ENCODE measurements at regions not wholly inside any gene's neighbourhood (a gene's known extent, or its start where the extent isn't known, plus 50 kb on each side); places are given as distances from the start of the nearest gene placed in this dataset.

- H3K36me3 ChIP-seq = no peaks in the 10 kb centered on the region
- peaks cover 20% of the 10 kb centered on the region for H3K27me3 ChIP-seq
- H3K9me3 ChIP-seq = no peaks in the 10 kb centered on the region
- H3K4me3 ChIP-seq = no peak overlapping the region
- DNase-seq = no peak
Measured at GRCh38 chr19:30710721-30711120, 338.5 kb downstream of the ZNF536 start.

GRCh38 chr19:30708416-30709178 is 336.4 kb downstream of the ZNF536 start:
- no peaks in the 10 kb centered on the region for H3K36me3 ChIP-seq
- H3K27me3 ChIP-seq = peaks cover 18% of the 10 kb centered on the region
- DNase-seq = no peak
- H3K9me3 ChIP-seq = no peaks in the 10 kb centered on the region
- H3K4me3 ChIP-seq = no peak overlapping the region

- Histone ChIP-seq H3K36me3 (no peaks in the 10 kb centered on the region), H3K9me3 (no peaks in the 10 kb centered on the region), H3K27me3 (0 out of 2 replicates have a peak, but pooled peaks cover 2% of the 10 kb centered on the region), H3K4me3 (no peak overlapping the region)
- no peak for DNase-seq
Measured at GRCh38 chr19:30704771-30705330, 332.7 kb downstream of the ZNF536 start.

- Histone ChIP-seq H3K9me3 (no peaks in the 10 kb centered on the region), H3K36me3 (no peaks in the 10 kb centered on the region), H3K27me3 (0 out of 2 replicates have a peak, but pooled peaks cover 2% of the 10 kb centered on the region), H3K4me3 (no peak overlapping the region)
- no peak for DNase-seq
Measured at GRCh38 chr19:30703645-30704044, 331.5 kb downstream of the ZNF536 start.

GRCh38 chr19:30701178-30701577 is 329.0 kb downstream of the ZNF536 start:
- no peak for DNase-seq
- Histone ChIP-seq H3K27me3 (0 out of 2 replicates have a peak, but pooled peaks cover 2% of the 10 kb centered on the region), H3K9me3 (no peaks in the 10 kb centered on the region), H3K36me3 (no peaks in the 10 kb centered on the region), H3K4me3 (no peak overlapping the region)

GRCh38 chr19:30699871-30700280 is 327.7 kb downstream of the ZNF536 start:
- no peaks in the 10 kb centered on the region for H3K9me3 ChIP-seq
- 0 out of 2 replicates have a peak, but pooled peaks cover 2% of the 10 kb centered on the region for H3K27me3 ChIP-seq
- DNase-seq = no peak
- no peak overlapping the region for H3K4me3 ChIP-seq
- no peaks in the 10 kb centered on the region for H3K36me3 ChIP-seq

GRCh38 chr19:30696514-30696913 is 324.3 kb downstream of the ZNF536 start:
- DNase-seq = no peak
- Histone ChIP-seq H3K27me3 (0 out of 2 replicates have a peak, but pooled peaks cover 2% of the 10 kb centered on the region), H3K4me3 (no peak overlapping the region)

GRCh38 chr19:30695171-30695875 is 323.1 kb downstream of the ZNF536 start:
- DNase-seq = no peak
- Histone ChIP-seq H3K9me3 (no peaks in the 10 kb centered on the region), H3K36me3 (no peaks in the 10 kb centered on the region), H3K27me3 (no peaks in the 10 kb centered on the region), H3K4me3 (no peak overlapping the region)

More at GRCh38 chr19:30696514-30696913, 324.3 kb downstream of the ZNF536 start:
- Histone ChIP-seq H3K9me3 (no peaks in the 10 kb centered on the region), H3K36me3 (no peaks in the 10 kb centered on the region)

- H3K36me3 ChIP-seq = no peaks in the 10 kb centered on the region
- H3K9me3 ChIP-seq = no peaks in the 10 kb centered on the region
Measured at GRCh38 chr19:30694156-30694755, 322.1 kb downstream of the ZNF536 start.

GRCh38 chr19:30692879-30693503 is 320.8 kb downstream of the ZNF536 start:
- no peak for DNase-seq
- Histone ChIP-seq H3K4me3 (peak overlapping the region; percentile 26), H3K27me3 (no peaks in the 10 kb centered on the region), H3K9me3 (no peaks in the 10 kb centered on the region), H3K36me3 (no peaks in the 10 kb centered on the region)

More at GRCh38 chr19:30694156-30694755, 322.1 kb downstream of the ZNF536 start:
- H3K4me3 ChIP-seq = no peak overlapping the region
- DNase-seq = no peak
- H3K27me3 ChIP-seq = no peaks in the 10 kb centered on the region

GRCh38 chr19:30692181-30692811 is 320.1 kb downstream of the ZNF536 start:
- Histone ChIP-seq H3K36me3 (no peaks in the 10 kb centered on the region), H3K27me3 (no peaks in the 10 kb centered on the region), H3K9me3 (no peaks in the 10 kb centered on the region), H3K4me3 (peak overlapping the region; percentile 26)
- peak; percentile 21 for DNase-seq

- Histone ChIP-seq H3K9me3 (no peaks in the 10 kb centered on the region), H3K27me3 (no peaks in the 10 kb centered on the region), H3K36me3 (no peaks in the 10 kb centered on the region), H3K4me3 (no peak overlapping the region)
- no peak for DNase-seq
Measured at GRCh38 chr19:30691819-30692166, 319.6 kb downstream of the ZNF536 start.

GRCh38 chr19:30690935-30691818 is 319.0 kb downstream of the ZNF536 start:
- Histone ChIP-seq H3K36me3 (no peaks in the 10 kb centered on the region), H3K4me3 (no peak overlapping the region), H3K9me3 (no peaks in the 10 kb centered on the region), H3K27me3 (no peaks in the 10 kb centered on the region)
- no peak for DNase-seq

- no peak for DNase-seq
- H3K9me3 ChIP-seq = no peaks in the 10 kb centered on the region
- H3K36me3 ChIP-seq = no peaks in the 10 kb centered on the region
- no peaks in the 10 kb centered on the region for H3K27me3 ChIP-seq
- no peak overlapping the region for H3K4me3 ChIP-seq
Measured at GRCh38 chr19:30690525-30690924, 318.3 kb downstream of the ZNF536 start.

GRCh38 chr19:30689474-30689873 is 317.3 kb downstream of the ZNF536 start:
- Histone ChIP-seq H3K4me3 (no peak overlapping the region), H3K27me3 (no peaks in the 10 kb centered on the region)
- no peak for DNase-seq

More at GRCh38 chr19:30689474-30689873, 317.3 kb downstream of the ZNF536 start:
- Histone ChIP-seq H3K9me3 (no peaks in the 10 kb centered on the region), H3K36me3 (no peaks in the 10 kb centered on the region)
